ENCODE measurements at regions not wholly inside any gene's neighbourhood (a gene's known extent, or its start where the extent isn't known, plus 50 kb on each side); places are given as distances from the start of the nearest gene placed in this dataset.

GRCh38 chr3:25957026-25957425, 167.1 kb downstream of the OXSM start:
- no peak overlapping the region for H3K4me3 ChIP-seq (replicated peaks in 1 of 3; ENCODE audit: insufficient read depth in 1 of 3, low read depth in 2 of 3, low read length in 3 of 3)
- no peaks in the 10 kb centered on the region for H4K20me1 ChIP-seq (ENCODE audit: insufficient read depth, low read length)
- H3K36me3 ChIP-seq (replicated peaks in 1 of 2; ENCODE audit: control insufficient read depth in 1 of 2, insufficient read depth in 2 of 2, low read length in 2 of 2), result no peaks in the 10 kb centered on the region
- no peak overlapping the region for H3K27ac ChIP-seq (ENCODE audit: extremely low read length, insufficient read depth, low read length)
- H2AFZ ChIP-seq (ENCODE audit: low read length), result no peak overlapping the region
- H3K79me2 ChIP-seq (ENCODE audit: insufficient read depth, low read length), result no peaks in the 10 kb centered on the region
- DNase-seq (ENCODE audit: low spot score), result no peak
- no peak for TF ChIP-seq MAZ (IDR thresholded peaks at IDR 0.05; ENCODE audit: borderline replicate concordance, low read depth, low read length)
- TF ChIP-seq MAZ (CRISPR knock-in tag; IDR thresholded peaks at IDR 0.05; ENCODE audit: low read depth), result no peak
- no peak for TF ChIP-seq ZNF740 (CRISPR knock-in tag; IDR thresholded peaks at IDR 0.05)
- no peak for TF ChIP-seq DBP (CRISPR knock-in tag; IDR thresholded peaks at IDR 0.05; ENCODE audit: not compliant biosample characterization)
- TF ChIP-seq CAMTA2 (CRISPR knock-in tag; IDR thresholded peaks at IDR 0.05; ENCODE audit: borderline replicate concordance), result no peak
- TF ChIP-seq TP53 (CRISPR knock-in tag; conservative IDR thresholded peaks at IDR 0.05), result no peak
- TF ChIP-seq ARHGAP35 (CRISPR knock-in tag; IDR thresholded peaks at IDR 0.05; ENCODE audit: borderline replicate concordance), result no peak
- no peak for TF ChIP-seq BCL3 (CRISPR knock-in tag; IDR thresholded peaks at IDR 0.05)
- TF ChIP-seq MAX (IDR thresholded peaks at IDR 0.05), result no peak
- no peak for TF ChIP-seq HMG20A (CRISPR knock-in tag; IDR thresholded peaks at IDR 0.05; ENCODE audit: borderline replicate concordance)
- no peak for TF ChIP-seq MXD1 (CRISPR knock-in tag; IDR thresholded peaks at IDR 0.05)
- no peak for TF ChIP-seq SRSF4 (IDR thresholded peaks at IDR 0.05; ENCODE audit: low read depth, low read length, poor library complexity, severe bottlenecking)
- no peak for TF ChIP-seq SNAI1 (CRISPR knock-in tag; IDR thresholded peaks at IDR 0.05; ENCODE audit: borderline replicate concordance)
- TF ChIP-seq BRF2 (CRISPR knock-in tag; IDR thresholded peaks at IDR 0.05), result no peak
- TF ChIP-seq ZNF589 (CRISPR knock-in tag; conservative IDR thresholded peaks at IDR 0.05), result no peak
- TF ChIP-seq ELF4 (CRISPR knock-in tag; IDR thresholded peaks at IDR 0.05; ENCODE audit: borderline replicate concordance), result no peak
- TF ChIP-seq ZFYVE20 (CRISPR knock-in tag; IDR thresholded peaks at IDR 0.05; ENCODE audit: borderline replicate concordance, low read depth), result no peak
- no peak for TF ChIP-seq MLX (CRISPR knock-in tag; IDR thresholded peaks at IDR 0.05)
- TF ChIP-seq DMAP1 (CRISPR knock-in tag; IDR thresholded peaks at IDR 0.05), result no peak
- TF ChIP-seq FOSL1 (CRISPR knock-in tag; IDR thresholded peaks at IDR 0.05; ENCODE audit: borderline replicate concordance), result no peak
- ATAC-seq, result no peak
- H3K27me3 ChIP-seq (ENCODE audit: control insufficient read depth in 1 of 2, insufficient read depth in 2 of 2, low read length in 2 of 2), result no peaks in the 10 kb centered on the region
- no peaks in the 10 kb centered on the region for H3K4me1 ChIP-seq (ENCODE audit: insufficient read depth, low read length)
- H3K4me2 ChIP-seq (ENCODE audit: low read depth, low read length), result no peak overlapping the region
- ChIA-PET CTCF (ENCODE audit: low intra/inter-chr PET ratio, low total read pairs) (no interaction called here), POLR2A (no interaction called here)
- in situ Hi-C loops (cut with HindIII; ENCODE audit: extremely low pct_ligation_motif_present, low pct_unique_long_range_greater_than_20kb), result no loop called here
- no peaks in the 10 kb centered on the region for H3K9me3 ChIP-seq (ENCODE audit: low read length)
- no peak overlapping the region for H3K9ac ChIP-seq (ENCODE audit: insufficient read depth, low read depth, low read length)
- BruUV-seq (replicated peaks), result no TSS peak
- intact Hi-C loops (cut with micrococcal nuclease; ENCODE audit: unreplicated experiment), result no loop called here
- FAIRE-seq, result no peak

Data from HepG2 (cell line).